ENCODE measurements at regions not wholly inside any gene's neighbourhood (a gene's known extent, or its start where the extent isn't known, plus 50 kb on each side); places are given as distances from the start of the nearest gene placed in this dataset.

DNA sequence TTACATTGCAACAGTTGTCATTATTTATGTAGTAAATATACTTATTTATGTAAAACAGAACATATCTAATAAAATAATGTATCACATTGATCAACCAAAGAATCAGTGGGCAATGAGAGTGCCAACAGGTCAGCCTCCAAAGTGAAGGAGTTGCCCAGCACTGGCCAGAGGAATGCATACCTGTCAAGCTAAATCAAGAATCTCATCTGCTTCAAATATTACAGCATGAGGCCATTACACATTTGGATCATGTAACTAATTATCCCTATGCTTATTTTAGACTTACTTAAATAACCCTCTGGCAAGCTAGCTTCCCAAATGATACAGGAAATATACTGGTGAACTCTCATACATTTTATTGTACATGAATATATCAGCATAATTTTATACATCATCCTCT, 1211.7 kb upstream of the ACVR2A start:
- DNase-seq, result no peak

DNA sequence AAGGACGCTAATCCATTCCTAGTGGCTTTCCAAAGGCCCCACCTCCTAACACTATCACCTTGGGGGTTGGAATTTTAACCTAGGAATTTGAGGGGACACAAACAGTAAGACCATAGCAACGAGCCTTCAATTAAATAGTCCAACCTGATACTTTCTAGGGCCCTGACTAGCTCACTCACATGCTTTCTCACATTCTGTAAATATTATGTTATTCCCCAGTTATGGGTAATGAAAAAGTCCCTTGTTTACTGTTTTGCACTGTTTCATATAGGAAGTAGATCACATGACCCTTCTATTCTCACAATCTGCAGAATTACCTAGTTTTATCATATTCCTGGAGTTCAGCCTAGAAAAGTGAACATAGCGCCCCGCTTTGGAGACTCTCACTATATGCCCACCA, 1212.1 kb upstream of the ACVR2A start:
- no peak for DNase-seq

DNA sequence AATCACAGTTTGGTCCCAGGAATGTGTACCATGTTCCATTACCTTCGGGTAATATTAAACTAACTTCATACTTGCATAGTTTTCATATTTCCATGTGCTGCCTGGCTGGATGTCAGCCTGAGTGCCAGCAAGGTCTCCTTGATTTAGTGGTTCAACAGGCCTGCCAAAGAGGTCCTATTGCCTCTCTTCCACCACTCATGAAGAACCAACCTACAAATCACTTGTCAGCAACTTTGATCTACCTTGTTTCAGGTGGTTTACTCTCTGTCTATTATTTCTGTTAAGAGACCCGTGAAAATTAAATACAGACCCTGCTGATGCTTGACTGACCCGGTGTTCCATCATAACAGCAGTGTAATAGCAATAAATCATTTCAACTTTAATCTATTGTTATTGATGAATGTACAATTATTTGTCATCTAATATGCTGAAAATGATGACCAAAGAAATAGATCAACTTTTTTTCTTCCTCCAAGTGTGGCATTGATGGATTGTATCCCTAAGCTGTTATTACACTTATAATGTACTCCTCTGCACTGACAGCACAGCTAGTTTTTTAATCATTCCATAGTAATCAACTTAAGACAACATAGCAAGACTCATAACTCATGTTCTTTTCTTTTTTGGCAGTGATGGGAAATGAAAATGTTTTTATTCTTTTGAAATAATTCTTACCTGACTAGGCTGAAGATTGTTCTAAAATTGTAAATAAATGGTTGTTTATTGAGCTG, 1220.2 kb upstream of the ACVR2A start:
- no peak for DNase-seq

DNA sequence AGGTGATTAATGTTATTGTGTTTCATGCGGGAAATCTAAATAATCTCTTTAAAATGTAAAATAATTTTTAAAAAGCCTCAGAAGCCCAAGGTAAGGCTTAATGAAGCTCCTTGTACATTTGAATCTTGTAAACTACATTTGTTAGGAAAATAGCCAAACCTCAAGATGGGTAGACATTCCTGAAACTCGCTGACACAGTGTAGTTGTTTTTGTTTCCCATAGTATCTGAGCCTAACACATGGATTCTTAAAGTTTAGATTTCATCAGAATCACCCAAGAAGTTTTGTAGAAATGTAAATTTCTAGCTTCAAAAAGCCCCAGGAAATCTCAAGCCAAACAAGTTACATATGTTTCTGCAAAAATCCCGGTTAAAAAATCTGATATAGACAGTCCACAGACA, 1221.1 kb upstream of the ACVR2A start:
- DNase-seq, result no peak

DNA sequence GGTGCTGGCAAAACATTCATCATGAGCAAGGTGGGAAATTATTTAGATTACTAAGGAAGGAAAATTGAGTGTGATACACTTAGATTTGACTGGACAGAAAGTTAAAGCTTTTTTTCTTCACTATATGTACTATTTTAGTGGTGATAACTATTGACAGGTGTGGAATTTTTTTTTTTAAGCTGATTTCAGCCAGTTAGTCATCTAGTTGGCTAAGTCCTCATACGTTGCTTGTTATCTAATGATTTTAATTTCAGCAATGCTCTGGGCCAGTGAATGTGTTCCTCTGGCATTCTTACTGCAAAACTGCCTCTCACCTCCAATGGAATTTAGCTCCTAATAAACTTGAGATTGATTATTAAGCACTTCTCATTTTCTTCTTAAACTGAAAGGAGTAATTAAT, 1223.2 kb upstream of the ACVR2A start:
- DNase-seq, result no peak

GRCh38 chr2:146615778-146616177, 1229.1 kb upstream of the ACVR2A start:
- DNase-seq, result no peak

GRCh38 chr2:146608490-146608889, 1236.3 kb upstream of the ACVR2A start:
- no peak for DNase-seq

DNA sequence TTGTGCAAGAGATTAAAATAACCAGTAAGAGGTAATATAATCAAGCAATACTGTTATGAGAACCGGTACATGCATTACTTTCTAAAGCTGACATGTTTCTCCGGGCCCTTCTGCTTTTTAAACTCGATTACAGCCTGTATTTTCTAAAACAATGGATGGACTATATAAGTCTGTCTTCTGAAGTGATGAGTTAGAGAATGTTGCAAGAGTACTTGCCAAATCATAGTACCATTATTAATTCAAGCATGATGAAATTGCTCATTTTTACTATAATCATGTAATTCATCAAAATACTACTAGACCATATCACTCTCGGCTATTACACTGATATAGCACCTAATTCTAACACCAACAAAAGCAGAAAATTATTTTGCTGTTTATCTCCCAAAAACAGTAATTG, 1240.3 kb upstream of the ACVR2A start:
- DNase-seq, result no peak

GRCh38 chr2:146602856-146603255, 1242.0 kb upstream of the ACVR2A start:
- no peak for DNase-seq

DNA sequence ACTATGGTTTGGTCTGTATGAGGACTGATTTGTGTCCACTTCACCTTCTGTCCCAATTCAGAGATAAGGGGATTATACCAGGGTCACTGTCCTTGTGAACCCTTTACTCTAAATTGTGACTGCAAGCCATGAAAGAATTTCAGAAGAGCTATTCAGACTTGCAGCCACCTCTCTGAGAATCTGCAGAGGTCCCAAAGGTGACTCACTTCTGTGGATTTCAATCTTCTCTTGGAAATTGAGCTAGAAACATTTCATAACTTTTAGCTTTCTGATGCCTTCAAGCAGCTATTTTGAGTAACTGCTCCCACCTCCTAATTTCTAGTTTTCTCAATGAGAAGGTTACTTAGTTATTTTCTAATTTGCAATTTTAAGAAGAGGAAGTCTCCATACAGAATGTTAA, 1242.4 kb upstream of the ACVR2A start:
- no peak for DNase-seq

DNA sequence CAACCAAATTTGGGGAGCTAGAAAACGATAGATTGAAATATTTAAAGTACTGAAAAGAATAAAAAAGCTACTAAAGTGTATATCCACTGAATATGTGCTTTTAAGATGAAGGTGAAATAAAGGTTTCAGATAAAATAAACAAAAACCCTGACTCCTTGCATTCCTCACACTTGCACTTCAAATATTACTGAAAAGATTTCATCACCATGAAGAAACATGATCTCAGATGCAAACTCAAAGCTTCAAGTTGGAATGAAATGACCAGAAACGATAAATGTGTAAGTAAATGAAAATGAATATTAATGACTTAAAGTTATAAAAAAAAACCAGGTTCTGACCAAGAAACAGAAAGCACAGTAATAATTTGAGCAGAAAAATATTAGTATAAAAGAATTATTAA, 1246.0 kb upstream of the ACVR2A start:
- DNase-seq, result no peak

GRCh38 chr2:146597291-146597690, 1247.5 kb upstream of the ACVR2A start:
- DNase-seq, result no peak

- DNase-seq, result no peak
Observed at GRCh38 chr2:146591908-146592307, 1252.9 kb upstream of the ACVR2A start.

- DNase-seq, result no peak
Observed at GRCh38 chr2:146587291-146587713, 1257.5 kb upstream of the ACVR2A start.

DNA sequence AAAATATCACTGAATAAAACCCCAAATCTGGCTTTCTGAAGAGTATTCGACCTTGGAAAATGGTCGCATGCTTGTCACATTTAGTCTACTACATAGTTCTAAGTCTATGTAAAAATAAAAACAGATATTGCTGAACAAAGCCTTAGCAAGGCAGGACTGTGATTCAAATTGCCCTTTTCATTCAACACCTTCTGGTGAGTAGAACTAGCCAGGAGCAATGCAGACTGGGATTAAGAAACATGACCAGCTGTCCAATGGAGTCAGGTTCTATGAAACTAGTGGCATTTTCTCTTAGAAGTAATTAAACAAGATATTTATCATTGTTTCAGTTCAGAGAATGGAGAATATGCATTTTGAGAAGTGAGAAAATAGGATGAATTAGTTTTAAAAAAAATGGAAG, 1260.5 kb upstream of the ACVR2A start:
- no peak for DNase-seq

DNA sequence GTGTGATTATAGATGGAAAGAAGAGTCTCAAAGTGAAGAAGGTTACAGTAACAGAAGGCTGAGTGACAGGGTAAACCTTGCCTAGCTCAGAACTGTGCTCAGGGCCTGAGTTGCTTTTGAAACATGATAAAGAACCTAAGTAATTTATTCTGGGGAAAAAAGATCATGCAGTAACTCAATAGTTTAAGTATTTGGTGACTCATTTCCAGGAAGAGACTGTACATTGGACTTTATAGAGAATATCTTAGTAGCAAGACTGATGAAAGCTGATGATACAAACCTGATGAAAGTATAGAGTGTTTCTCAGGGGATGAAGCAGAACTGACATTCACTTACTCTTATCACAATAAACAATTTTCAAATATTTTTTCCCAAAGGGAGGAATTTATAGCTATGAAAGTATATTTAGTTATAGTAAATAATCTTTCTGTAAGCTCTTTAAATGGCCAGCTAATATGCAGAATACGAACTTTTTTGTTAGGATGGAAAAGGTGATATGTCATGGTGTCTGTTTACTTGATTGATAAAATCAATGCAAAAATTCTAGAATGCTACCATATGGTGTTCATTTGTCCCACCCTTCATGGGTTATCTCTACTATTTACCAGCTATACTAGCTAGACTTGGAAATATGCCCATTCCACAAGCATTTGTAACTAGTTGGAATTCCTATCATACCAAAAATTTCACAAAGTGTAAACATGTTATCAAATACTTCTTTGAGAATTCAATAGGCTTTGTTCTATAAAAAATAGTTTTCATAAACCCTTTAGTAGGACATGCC, 1265.5 kb upstream of the ACVR2A start:
- no peak for DNase-seq

DNA sequence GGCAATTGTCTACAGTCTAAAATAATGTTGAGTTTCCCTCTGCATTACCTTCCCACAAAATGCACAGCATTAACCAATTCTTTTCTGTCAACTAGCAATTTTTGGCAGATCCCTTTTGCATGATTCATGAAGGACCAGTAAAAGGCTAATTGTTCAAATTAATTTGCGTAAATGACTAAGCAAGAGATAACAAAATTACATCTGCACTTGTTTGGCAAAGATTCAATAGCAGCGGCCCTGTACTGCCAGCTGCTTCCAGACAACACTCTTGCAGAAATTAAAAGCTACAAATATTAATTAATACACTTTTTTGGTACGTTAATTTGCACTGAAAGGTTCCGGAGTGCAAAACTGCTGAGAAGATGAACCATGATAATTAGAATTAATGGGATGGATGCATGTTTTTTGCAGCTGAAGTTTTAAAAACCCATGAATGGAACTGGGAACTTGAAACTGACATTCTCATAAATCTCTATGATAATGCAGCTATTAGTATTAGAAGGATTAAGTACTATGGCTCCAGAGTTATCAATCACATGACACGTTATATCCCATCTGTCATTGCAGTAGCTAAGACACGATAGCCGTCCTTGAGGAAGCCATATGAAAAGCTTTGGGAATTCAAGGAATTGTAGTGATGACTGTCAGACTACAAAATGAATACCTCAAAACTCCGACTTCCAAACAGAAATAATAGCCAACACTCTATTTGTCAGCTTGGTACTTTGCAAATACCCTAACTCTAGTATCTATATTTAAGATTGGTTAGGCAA, 1268.3 kb upstream of the ACVR2A start:
- DNase-seq, result no peak

DNA sequence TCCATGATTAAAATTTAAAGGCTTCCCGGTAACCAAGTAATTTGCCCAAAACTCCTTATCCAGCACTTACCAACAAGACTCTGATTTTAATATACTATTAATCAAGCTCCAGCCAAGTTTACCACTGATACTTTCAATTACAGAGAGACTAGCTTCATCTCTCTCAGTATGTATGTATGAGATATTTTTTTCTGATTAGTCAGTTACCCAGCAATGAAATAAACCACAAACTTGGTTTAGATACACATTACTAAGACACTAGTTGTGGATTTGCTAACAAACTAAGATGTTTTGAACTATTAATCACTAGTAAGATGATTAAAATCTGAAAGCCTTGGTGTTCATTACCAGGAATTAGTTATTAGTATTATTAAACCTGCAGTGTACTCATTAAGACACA, 1272.2 kb upstream of the ACVR2A start:
- DNase-seq, result no peak

GRCh38 chr2:146561996-146562395, 1282.8 kb upstream of the ACVR2A start:
- DNase-seq, result no peak

- no peak for DNase-seq
Observed at GRCh38 chr2:146547236-146547635, 1297.6 kb upstream of the ACVR2A start.

DNA sequence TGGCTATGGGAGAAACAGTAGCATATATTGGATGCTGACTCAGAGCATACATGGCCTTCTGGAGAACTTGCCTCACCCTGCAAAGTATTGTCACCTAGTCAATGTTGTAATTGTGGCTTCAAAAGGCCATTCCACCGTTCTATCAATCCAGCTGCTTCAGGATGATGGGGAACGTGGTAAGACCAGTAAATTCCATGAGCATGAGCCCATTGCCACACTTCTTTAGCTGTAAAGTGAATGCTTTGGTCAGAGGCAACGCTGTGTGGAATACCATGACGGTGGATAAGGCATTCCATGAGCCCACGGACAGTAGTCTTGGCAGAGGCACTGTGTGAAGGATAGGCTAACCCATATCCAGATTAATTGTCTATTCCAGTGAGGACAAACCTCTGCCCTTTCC, 1300.1 kb upstream of the ACVR2A start:
- no peak for DNase-seq

DNA sequence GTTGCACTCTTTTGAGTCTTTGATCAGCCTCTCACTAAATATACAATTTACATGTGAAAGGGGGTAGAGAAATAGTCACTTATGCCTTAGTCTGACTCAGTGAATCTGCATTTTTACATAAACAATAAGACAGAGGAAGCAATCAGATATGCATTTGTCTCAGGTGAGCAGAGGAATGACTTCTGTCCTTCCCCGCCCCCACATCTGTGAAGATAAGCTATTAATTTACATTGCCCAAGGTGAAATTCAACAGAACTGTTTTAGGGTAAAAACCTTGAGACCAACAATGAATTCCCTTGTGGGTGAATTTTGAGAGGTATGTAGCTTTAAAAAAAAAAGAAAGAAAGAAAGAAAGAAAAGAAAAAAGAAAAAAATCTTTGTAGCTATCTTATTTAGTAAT, 1302.9 kb upstream of the ACVR2A start:
- no peak for DNase-seq

DNA sequence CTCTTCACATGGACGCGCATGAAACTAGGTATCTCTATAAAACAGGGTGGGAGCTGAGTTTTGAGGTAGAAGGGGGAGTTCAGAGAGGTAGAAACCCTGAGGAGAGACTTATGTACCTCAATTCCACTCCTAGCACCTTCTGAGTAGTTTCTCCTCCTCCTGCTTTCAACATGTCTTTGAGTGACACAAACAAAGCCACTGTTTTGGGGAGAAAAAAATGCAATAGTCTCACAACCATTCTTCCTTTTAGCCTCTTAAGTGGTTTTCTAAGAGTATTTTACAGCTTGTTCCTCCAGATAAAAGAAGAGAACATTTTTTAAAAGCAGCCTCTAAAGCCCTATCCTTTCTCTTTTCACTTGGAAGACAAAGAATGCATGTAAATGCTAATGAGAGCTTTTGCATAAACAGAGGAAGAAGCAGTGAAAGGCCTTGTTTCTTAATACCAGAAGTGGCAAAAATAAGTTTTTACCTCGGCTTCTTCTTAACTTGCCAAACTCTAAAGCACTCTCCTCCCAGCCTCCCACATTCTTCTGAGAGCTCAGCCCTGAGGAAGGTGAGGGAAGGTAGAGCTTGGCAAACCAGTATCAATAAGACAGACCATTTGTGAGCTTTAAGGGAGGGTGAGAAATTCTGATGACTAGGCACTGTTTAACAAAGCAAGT, 1304.4 kb upstream of the ACVR2A start:
- no peak for DNase-seq
